Activated CD4-positive, alpha-beta T cell treated with anti-CD3 and anti-CD28 coated beads for 48 hours (primary cell): ENCODE measurements at regions not wholly inside any gene's neighbourhood (a gene's known extent, or its start where the extent isn't known, plus 50 kb on each side); places are given as distances from the start of the nearest gene placed in this dataset.

ENCODE experiments used
- DNase-seq: peaks from one replicate; pipeline ENCODE4 v3.0.0-alpha.2; 2020

GRCh38 chr5:38207343-38207742 lies 51.0 kb upstream of the EGFLAM start:
- DNase-seq = no peak

- DNase-seq = no peak
These were observed 55.6 kb upstream of the EGFLAM start for GRCh38 chr5:38202741-38203140.

- DNase-seq = no peak
These were observed 57.3 kb upstream of the EGFLAM start for GRCh38 chr5:38200872-38201557.

GRCh38 chr5:38197118-38197517 lies 61.2 kb upstream of the EGFLAM start:
- DNase-seq = no peak

DNA sequence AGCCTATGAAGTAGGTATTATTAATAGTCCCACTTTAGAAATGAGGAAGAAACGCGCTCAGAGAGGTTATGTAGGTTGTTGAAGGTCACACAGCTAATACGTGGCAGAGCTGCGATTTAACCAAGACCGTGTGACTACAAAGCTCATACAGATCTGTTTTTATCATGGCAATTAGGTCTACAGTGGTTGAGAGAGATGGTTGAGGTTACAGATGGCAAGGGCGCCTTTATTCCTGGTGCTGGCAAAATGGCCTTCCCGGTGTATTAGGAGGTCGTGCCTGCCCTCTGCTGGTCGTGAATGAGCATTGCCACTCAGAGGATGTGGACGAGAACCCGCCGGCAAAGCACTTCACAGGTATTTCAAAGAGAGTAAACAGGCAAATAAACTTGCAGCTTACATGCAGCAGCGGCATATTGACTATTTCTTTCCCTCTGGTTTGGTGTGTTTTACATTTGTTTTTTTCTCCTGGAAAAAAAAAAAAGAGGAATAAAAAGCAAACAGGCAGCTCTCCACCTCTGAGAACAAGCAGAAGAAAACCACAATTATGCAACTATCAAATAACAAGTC lies 65.3 kb upstream of the EGFLAM start:
- peak; percentile 75 for DNase-seq

DNA sequence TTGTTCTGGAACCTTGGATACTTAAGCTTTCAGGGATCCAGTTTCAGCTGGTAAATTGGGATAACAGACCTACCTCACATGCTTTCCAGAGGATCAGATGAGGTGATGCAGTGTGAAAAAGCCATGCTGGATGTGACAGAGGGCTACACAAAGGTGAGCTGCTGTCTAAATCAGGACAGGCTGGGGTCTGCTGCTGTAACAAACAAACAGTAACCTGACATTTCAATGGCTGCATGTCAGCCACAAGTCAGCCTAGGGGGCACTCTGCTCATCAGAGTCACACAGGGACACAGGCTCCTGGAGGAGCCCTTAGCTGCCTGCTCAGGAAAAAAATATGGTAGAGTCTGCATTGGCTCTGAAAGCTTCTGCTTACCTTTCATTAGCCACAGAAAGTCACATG lies 66.7 kb upstream of the EGFLAM start:
- no peak for DNase-seq

DNA sequence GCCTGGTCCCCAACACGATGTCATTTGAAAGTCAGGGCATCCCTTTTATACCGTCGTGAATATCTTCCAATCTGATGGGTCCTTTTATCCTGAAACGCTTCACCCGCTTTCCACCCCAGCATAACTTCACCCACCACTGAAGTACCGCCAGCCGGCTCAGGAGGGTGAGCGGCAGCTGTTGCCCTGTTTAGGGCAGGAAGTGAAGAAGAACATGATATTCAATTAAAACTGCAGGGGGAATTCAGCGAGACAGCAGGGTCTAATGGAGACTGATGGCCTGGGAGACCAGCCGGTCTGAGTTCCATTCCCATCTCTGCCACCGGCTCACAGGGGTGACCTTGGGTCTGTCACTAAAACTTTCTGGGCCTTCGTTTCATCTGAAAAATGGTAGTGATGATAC lies 68.2 kb upstream of the EGFLAM start:
- DNase-seq = no peak

GRCh38 chr5:38189081-38189504 lies 69.3 kb upstream of the EGFLAM start:
- no peak for DNase-seq

GRCh38 chr5:38188591-38188990 lies 69.8 kb upstream of the EGFLAM start:
- no peak for DNase-seq

- DNase-seq = no peak
These were observed 70.8 kb upstream of the EGFLAM start for GRCh38 chr5:38187532-38187931.

GRCh38 chr5:38184627-38185026 lies 73.7 kb upstream of the EGFLAM start:
- DNase-seq = no peak

DNA sequence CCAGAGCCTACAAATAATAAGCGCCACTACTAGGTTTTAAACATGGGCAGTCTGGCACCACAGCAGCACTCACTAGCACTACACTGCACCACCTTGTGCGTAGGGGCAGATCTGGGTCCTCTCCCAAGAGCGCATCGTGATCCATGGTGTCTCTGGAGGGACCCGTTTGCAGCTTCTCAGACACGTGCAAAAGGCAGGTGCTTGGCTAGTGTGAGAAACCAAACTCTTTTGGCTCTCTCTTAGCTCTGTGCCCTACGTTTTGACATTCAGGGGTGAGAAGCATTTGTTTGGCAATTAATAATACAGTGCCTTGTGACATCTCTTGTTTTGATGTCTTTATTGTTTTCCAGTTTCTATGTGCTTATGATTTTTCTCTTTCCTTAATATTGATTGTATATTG lies 75.4 kb upstream of the EGFLAM start:
- no peak for DNase-seq

DNA sequence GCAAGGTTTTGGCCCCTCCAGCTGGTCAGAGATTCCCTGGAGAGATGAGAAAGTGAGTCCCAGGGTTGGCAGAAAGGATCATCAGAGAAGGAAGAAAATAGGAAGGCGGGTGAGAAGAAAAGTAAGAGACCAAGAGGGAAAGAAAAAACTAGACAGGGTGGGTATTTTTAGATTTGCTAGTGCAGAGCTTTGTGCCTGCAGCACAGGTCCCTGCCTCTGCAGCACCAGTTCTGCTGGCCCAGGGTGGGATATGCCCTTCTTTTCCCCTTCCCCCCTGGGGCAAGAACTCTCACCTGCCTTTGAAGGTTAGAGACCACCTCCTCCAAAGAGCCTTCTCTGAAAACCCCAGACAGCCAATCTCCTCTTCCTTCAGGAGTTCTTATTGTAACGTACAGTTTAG lies 90.3 kb upstream of the EGFLAM start:
- no peak for DNase-seq

DNA sequence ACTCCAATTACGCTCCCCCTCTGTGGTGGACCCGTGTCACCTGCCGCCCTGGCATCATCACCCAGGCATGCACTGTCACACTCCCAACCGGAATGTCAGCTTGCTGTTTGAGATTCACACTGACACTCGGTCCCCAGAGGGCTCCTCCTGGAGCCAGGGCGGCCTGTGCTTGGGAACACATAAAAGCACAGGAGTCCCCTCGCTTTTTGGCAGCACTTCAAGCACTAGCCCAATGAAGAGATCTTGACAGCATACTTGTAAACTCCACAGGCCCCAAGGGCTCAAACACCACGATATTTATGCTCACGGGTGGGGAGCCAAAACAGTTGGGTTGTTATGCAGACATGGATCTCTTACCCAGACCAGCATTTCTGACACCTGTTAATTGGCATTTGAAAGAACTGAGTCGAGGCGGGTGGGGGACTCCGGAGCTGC lies 90.8 kb upstream of the EGFLAM start:
- DNase-seq = no peak

DNA sequence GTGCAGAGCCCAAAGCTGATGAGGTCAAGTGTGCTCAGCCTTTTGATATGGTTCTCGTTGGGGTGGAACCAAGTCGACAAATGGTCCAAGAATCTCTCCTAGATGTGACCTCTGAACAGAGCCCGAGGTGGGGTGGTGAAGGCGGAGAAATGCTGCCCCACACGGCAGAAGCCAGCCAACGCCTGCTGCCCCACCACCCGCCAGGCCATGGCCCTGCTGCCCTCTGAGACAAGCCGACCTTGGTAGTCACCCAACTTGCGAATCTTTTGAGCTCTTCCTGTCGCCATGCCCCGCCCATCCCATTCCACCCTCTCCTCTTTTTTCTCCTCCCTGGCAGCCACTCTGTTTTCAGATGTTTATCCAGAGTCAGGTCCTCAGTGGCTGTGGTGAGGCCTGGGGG lies 91.5 kb upstream of the EGFLAM start:
- no peak for DNase-seq

- no peak for DNase-seq
These were observed 92.9 kb upstream of the EGFLAM start for GRCh38 chr5:38165435-38165834.

- no peak for DNase-seq
These were observed 93.5 kb upstream of the EGFLAM start for GRCh38 chr5:38164776-38165399.

GRCh38 chr5:38163636-38164237 lies 94.6 kb upstream of the EGFLAM start:
- no peak for DNase-seq

DNA sequence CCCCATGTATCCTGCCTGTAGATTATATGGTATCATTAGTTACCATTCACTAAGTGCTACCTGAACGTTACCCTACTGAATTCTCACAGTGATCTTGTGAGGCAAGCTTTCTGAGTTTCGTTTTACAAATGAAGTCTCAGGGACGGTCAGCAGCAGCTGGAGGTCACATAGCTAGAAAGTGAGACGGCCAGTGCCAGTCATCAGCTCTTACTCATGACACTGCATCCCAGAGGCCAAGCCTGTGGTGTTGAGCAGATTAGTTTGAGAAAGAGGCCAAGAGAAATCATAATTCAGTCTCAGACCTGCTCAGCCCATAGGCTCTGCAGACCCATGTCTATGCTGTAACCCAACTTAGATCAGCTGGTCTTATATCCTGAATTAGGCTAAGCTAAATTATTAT lies 95.7 kb upstream of the EGFLAM start:
- DNase-seq = no peak

GRCh38 chr5:38157024-38157423 lies 101.3 kb upstream of the EGFLAM start:
- DNase-seq = no peak

DNA sequence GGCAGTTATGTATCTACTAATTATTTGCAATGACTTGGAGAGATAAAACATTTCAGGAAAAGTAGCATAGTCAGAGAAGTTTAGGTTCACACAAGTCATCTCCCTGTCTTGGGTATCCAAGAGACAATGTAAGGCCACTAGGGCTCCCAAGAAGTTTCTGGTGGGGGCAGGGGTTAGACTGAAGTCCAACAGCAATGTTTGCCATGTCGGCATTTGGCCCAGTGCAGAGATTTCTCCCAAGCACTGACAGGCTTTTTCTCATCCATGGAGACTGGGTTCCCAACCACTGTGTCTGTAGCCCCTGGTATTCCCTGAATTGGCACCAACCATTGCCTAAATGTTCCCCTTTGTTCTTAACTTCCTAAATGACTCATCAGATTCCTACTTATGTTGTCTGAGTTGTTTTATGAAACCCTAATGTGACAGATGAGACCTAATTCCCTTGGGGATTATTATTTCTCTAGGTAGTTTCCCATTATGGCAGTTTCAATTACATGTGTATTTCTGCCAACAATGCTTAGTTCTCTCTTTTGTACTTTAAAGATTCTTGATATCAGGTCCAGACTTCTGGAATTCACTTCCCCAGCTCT lies 103.6 kb upstream of the EGFLAM start:
- DNase-seq = no peak

GRCh38 chr5:38151878-38152277 lies 106.5 kb upstream of the EGFLAM start:
- DNase-seq = no peak

- no peak for DNase-seq
These were observed 108.6 kb upstream of the EGFLAM start for GRCh38 chr5:38149815-38150195.
